ENCODE measurements at regions not wholly inside any gene's neighbourhood (a gene's known extent, or its start where the extent isn't known, plus 50 kb on each side); places are given as distances from the start of the nearest gene placed in this dataset.

- TF ChIP-seq CTCF (IDR thresholded peaks at IDR 0.05; ENCODE audit: insufficient read depth, low read depth, low read length) = no peak
- no peak for TF ChIP-seq EZH2 (IDR thresholded peaks at IDR 0.05; ENCODE audit: insufficient read depth, low read length)
These were observed 80.7 kb downstream of the FHIP1A start for GRCh38 chr4:151489462-151490203.

All from astrocyte (in vitro differentiated cells and primary cell).